OCI-LY3 (cell line): ENCODE measurements at regions not wholly inside any gene's neighbourhood (a gene's known extent, or its start where the extent isn't known, plus 50 kb on each side); places are given as distances from the start of the nearest gene placed in this dataset.

Experiments used
- H2AFZ ChIP-seq: fragments of 200-600, 300-600 bp; shearing (Covaris generic); 2 replicates; pipeline ENCODE4 v1.6.0; 2014; ENCODE audit warnings: antibody characterized with exemption, low read depth, low read length
- H3K27ac ChIP-seq: fragments of 200-600, 300-600 bp; sonication (generic); 2 replicates; pipeline ENCODE4 v1.5.1; 2014; ENCODE audit warnings: mild to moderate bottlenecking, low read length, moderate library complexity, mixed read lengths
- H3K27me3 ChIP-seq: fragments of 200-600, 300-600 bp; sonication (generic); 2 replicates; pipeline ENCODE4 v1.6.1; 2014; ENCODE audit warnings: low read depth, low read length, mixed read lengths
- H3K36me3 ChIP-seq: fragments of 200-600, 300-600 bp; sonication (generic); replicated peaks from 2 replicates; pipeline ENCODE3; 2014; ENCODE audit warnings: low read depth, low read length, mixed read lengths
- H3K4me1 ChIP-seq: fragments of 300-600, 200-600 bp; sonication (generic); 2 replicates; pipeline ENCODE4 v1.6.1; 2014; ENCODE audit warnings: low read length, mixed read lengths
- H3K4me2 ChIP-seq: fragments of 200-600, 300-600 bp; sonication (generic); 2 replicates; pipeline ENCODE4 v1.6.1; 2014; ENCODE audit warnings: low read length, mixed read lengths
- H3K4me3 ChIP-seq: fragments of 300-600, 200-600 bp; sonication (generic); 2 replicates; pipeline ENCODE4 v1.5.1; 2014; ENCODE audit warnings: antibody characterized with exemption, mild to moderate bottlenecking, low read length, moderate library complexity
- H3K79me2 ChIP-seq: fragments of 300-600, 200-600 bp; shearing (Covaris generic); 2 replicates; pipeline ENCODE4 v1.6.1; 2014; ENCODE audit warnings: mild to moderate bottlenecking, low read length, mixed read lengths
- H3K9ac ChIP-seq: fragments of 300-600, 200-600 bp; shearing (Covaris generic); 2 replicates; pipeline ENCODE4 v1.6.0; 2014; ENCODE audit warnings: mild to moderate bottlenecking, low read length, moderate library complexity
- H3K9me3 ChIP-seq: fragments of 200-600, 300-600 bp; shearing (Covaris generic); 2 replicates; pipeline ENCODE4 v1.6.1; 2014; ENCODE audit warnings: low read length, mixed read lengths; ENCODE audit not compliant: insufficient read depth
- H4K20me1 ChIP-seq: fragments of 200-600, 300-600 bp; sonication (generic); 2 replicates; pipeline ENCODE4 v1.6.1; 2016; ENCODE audit warnings: low read length, mixed read lengths; ENCODE audit not compliant: insufficient read depth
- CTCF ChIP-seq: fragments of 200-600, 300-600 bp; sonication (generic); IDR thresholded peaks from 2 replicates; pipeline ENCODE4 v1.5.1; 2014; ENCODE audit warnings: antibody characterized with exemption, low read length, low read depth
- EZH2phosphoT487 ChIP-seq: fragments of 200-600 bp; shearing (Covaris generic); IDR thresholded peaks from 2 replicates; pipeline ENCODE4 v1.6.1; 2018; ENCODE audit warnings: antibody characterized with exemption, mixed run types, low read depth

- Histone ChIP-seq H3K27me3 (no peaks in the 10 kb centered on the region), H3K4me1 (no peaks in the 10 kb centered on the region), H3K9ac (no peak overlapping the region), H4K20me1 (no peaks in the 10 kb centered on the region), H3K36me3 (peaks cover 10% of the 10 kb centered on the region), H3K79me2 (no peaks in the 10 kb centered on the region), H3K9me3 (peaks cover 27% of the 10 kb centered on the region), H3K27ac (no peak overlapping the region), H3K4me3 (no peak overlapping the region), H2AFZ (no peak overlapping the region), H3K4me2 (no peak overlapping the region)
- TF ChIP-seq EZH2phosphoT487 (no peak), CTCF (no peak)
These were observed 183.0 kb upstream of the SFRP2 start for GRCh38 chr4:153971899-153972298.

- H3K27ac ChIP-seq = no peak overlapping the region
- H2AFZ ChIP-seq = no peak overlapping the region
- no peak overlapping the region for H3K9ac ChIP-seq
- no peaks in the 10 kb centered on the region for H3K27me3 ChIP-seq
- no peaks in the 10 kb centered on the region for H3K79me2 ChIP-seq
- peaks cover 6% of the 10 kb centered on the region for H3K36me3 ChIP-seq
- no peak overlapping the region for H3K4me2 ChIP-seq
- no peaks in the 10 kb centered on the region for H3K4me1 ChIP-seq
- H4K20me1 ChIP-seq = no peaks in the 10 kb centered on the region
- H3K4me3 ChIP-seq = no peak overlapping the region
- peaks cover 17% of the 10 kb centered on the region for H3K9me3 ChIP-seq
- TF ChIP-seq CTCF (no peak), EZH2phosphoT487 (no peak)
These were observed 181.3 kb upstream of the SFRP2 start for GRCh38 chr4:153970169-153970568.

- Histone ChIP-seq H3K4me3 (no peak overlapping the region), H2AFZ (no peak overlapping the region), H3K4me1 (no peaks in the 10 kb centered on the region), H3K9me3 (peaks cover 11% of the 10 kb centered on the region), H3K27me3 (no peaks in the 10 kb centered on the region), H3K36me3 (peaks cover under 1% of the 10 kb centered on the region), H3K27ac (no peak overlapping the region), H4K20me1 (no peaks in the 10 kb centered on the region), H3K9ac (no peak overlapping the region), H3K4me2 (no peak overlapping the region), H3K79me2 (no peaks in the 10 kb centered on the region)
- TF ChIP-seq CTCF = no peak
- TF ChIP-seq EZH2phosphoT487 = no peak
These were observed 180.7 kb upstream of the SFRP2 start for GRCh38 chr4:153969542-153969941.

GRCh38 chr4:153966641-153967040 is 177.8 kb upstream of the SFRP2 start:
- Histone ChIP-seq H4K20me1 (no peaks in the 10 kb centered on the region), H3K27ac (no peak overlapping the region), H2AFZ (no peak overlapping the region), H3K9me3 (no peaks in the 10 kb centered on the region), H3K4me1 (peaks cover 7% of the 10 kb centered on the region; the same call in 1 of the 2 replicates), H3K4me2 (no peak overlapping the region), H3K36me3 (no peaks in the 10 kb centered on the region), H3K79me2 (no peaks in the 10 kb centered on the region), H3K4me3 (no peak overlapping the region), H3K9ac (no peak overlapping the region), H3K27me3 (no peaks in the 10 kb centered on the region)
- TF ChIP-seq EZH2phosphoT487 (no peak), CTCF (no peak)
